Vagina (tissue), 2 donors: ENCODE measurements at regions not wholly inside any gene's neighbourhood (a gene's known extent, or its start where the extent isn't known, plus 50 kb on each side); places are given as distances from the start of the nearest gene placed in this dataset.

Source experiments
- DNase-seq, 2 donors: peaks; one replicate each; pipeline ENCODE4 v3.0.0-alpha.2; 2017; ENCODE audit errors: extremely low spot score in 2 of 2
- H3K27ac ChIP-seq: fragments of 200-600 bp; sonication (generic); one replicate; pipeline ENCODE4 v1.5.1; 2019
- H3K27me3 ChIP-seq: fragments of 200-600 bp; sonication (generic); one replicate; pipeline ENCODE4 v1.5.1; 2019
- H3K36me3 ChIP-seq, 2 donors: fragments of 200-600 bp; sonication (generic); one replicate each; pipeline ENCODE4 v1.5.1; 2017 to 2019
- H3K4me1 ChIP-seq: fragments of 200-600 bp; sonication (generic); one replicate; pipeline ENCODE4 v1.5.1; 2019
- H3K4me3 ChIP-seq, 2 donors: fragments of 200-600 bp; sonication (generic); 1 replicate in 1 of 2; 2 replicates in 1 of 2; pipeline ENCODE4 v1.5.1; 2016 to 2019
- H3K9me3 ChIP-seq: fragments of 200-600 bp; sonication (generic); one replicate; pipeline ENCODE4 v1.5.1; 2019
- POLR2A ChIP-seq, 2 donors: fragments of 450-650 bp; IDR thresholded peaks; one replicate each; pipeline ENCODE4 v1.6.1; 2017; ENCODE audit warnings: antibody characterized with exemption in 2 of 2, mild to moderate bottlenecking in 2 of 2, moderate library complexity in 2 of 2
- POLR2AphosphoS5 ChIP-seq, 2 donors: sonication (generic); formaldehyde crosslinking; IDR thresholded peaks; one replicate each; pipeline ENCODE4 v1.9.0; 2017; ENCODE audit warnings: antibody characterized with exemption in 2 of 2, mild to moderate bottlenecking in 2 of 2, low read depth in 1 of 2; ENCODE audit not compliant: insufficient read depth in 1 of 2
- intact Hi-C: fragments of 100-400 bp; cut with DNase I; formaldehyde crosslinking; loops from one replicate; pipeline ENCODE4 v1.15.1; 2023
- TF ChIP-seq, protein P1 (sequence below), 3 experiments: fragments of 450-650 bp in 2 of 3; fragments of 200-600 bp in 1 of 3; sonication (generic) in 1 of 3; IDR thresholded peaks; one replicate each; pipeline ENCODE4 v1.5.1; 2017 to 2019; ENCODE audit warnings: antibody characterized with exemption in 3 of 3, mild to moderate bottlenecking in 2 of 3, moderate library complexity in 2 of 3

DNA sequence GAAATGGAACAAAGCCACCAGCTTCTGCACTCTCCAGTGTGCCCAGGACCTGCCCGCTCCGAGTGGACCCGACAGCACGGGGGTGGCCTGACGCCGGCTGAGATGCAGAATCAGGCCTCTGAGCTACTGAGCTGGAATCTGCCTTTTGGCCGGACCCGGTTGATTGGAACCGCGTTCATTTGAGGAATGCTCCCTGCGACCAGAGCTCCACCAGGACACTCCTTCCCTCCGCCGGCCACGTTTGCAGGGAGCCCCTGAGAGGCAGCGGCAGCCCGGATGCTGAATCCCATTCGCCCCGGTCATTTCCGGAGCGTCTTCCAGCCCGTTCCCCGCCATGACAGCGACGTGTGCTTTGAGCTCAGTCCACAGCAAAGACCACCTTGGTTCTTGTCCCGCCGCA, 392.7 kb downstream of the THBS2 start:
- no peak for DNase-seq
- intact Hi-C loops = no loop called here

DNA sequence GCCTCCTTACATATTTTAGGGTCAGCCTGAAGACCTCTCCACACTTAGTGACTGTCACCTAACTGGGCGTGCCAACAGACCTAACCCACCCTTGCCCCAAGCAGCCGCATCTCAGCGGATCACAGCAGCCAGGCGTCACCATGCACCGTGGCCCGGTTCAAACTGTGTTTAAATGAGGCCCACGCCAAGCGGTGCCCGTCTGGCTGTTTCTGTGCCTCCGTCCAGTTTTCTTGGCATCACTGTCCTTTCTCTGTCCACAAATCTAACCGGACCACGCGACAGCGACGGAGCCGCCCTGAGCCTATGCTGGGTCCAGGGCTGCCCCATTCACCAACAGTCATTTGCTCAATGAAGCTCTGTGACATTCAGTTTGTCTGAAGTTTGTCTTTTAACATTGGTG, 393.3 kb downstream of the THBS2 start:
- TF ChIP-seq POLR2AphosphoS5 (IDR thresholded peaks at IDR 0.05; ENCODE audit: insufficient read depth in 1 of 2, low read depth in 1 of 2) (no peak), POLR2A (IDR thresholded peaks at IDR 0.05) (no peak)
- TF ChIP-seq, protein P1, sequence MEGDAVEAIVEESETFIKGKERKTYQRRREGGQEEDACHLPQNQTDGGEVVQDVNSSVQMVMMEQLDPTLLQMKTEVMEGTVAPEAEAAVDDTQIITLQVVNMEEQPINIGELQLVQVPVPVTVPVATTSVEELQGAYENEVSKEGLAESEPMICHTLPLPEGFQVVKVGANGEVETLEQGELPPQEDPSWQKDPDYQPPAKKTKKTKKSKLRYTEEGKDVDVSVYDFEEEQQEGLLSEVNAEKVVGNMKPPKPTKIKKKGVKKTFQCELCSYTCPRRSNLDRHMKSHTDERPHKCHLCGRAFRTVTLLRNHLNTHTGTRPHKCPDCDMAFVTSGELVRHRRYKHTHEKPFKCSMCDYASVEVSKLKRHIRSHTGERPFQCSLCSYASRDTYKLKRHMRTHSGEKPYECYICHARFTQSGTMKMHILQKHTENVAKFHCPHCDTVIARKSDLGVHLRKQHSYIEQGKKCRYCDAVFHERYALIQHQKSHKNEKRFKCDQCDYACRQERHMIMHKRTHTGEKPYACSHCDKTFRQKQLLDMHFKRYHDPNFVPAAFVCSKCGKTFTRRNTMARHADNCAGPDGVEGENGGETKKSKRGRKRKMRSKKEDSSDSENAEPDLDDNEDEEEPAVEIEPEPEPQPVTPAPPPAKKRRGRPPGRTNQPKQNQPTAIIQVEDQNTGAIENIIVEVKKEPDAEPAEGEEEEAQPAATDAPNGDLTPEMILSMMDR (IDR thresholded peaks at IDR 0.05) = no peak
- Histone ChIP-seq H3K36me3 (no peaks in the 10 kb centered on the region), H3K27me3 (no peaks in the 10 kb centered on the region), H3K9me3 (no peaks in the 10 kb centered on the region), H3K4me1 (no peaks in the 10 kb centered on the region), H3K4me3 (no peak overlapping the region), H3K27ac (no peak overlapping the region)
- DNase-seq = no peak
- intact Hi-C loops = no loop called here

More for the DNA sequence above, 392.7 kb downstream of the THBS2 start:
- TF ChIP-seq POLR2AphosphoS5 (IDR thresholded peaks at IDR 0.05; ENCODE audit: insufficient read depth in 1 of 2, low read depth in 1 of 2) (no peak), POLR2A (IDR thresholded peaks at IDR 0.05) (no peak)
- TF ChIP-seq, protein P1 (IDR thresholded peaks at IDR 0.05) = no peak
- no peaks in the 10 kb centered on the region for H3K4me1 ChIP-seq
- H3K36me3 ChIP-seq = no peaks in the 10 kb centered on the region
- H3K27ac ChIP-seq = no peak overlapping the region
- no peaks in the 10 kb centered on the region for H3K9me3 ChIP-seq
- no peak overlapping the region for H3K4me3 ChIP-seq
- no peaks in the 10 kb centered on the region for H3K27me3 ChIP-seq

DNA sequence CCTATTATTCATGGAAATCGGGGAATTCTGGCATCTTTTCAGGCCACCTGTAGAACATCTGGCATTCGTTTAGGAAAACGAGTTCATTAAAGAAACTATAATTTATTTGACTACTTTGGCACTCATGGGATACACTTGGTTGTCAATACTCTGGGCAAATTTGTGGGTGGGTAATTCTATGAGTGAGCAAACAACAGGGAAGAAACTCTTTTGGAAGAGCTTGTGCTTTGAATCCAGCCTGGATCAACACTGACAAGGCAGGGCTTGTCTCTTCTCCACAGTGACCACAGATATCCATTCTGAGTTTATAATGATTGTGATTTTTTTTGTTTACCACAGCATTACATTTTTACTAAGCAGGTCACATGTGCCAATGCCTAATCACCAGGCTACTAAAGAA, 394.7 kb downstream of the THBS2 start:
- TF ChIP-seq POLR2A (IDR thresholded peaks at IDR 0.05) = no peak
- no peaks in the 10 kb centered on the region for H3K36me3 ChIP-seq
- H3K4me3 ChIP-seq = no peak overlapping the region
- intact Hi-C loops = no loop called here
- H3K9me3 ChIP-seq = no peaks in the 10 kb centered on the region
- H3K4me1 ChIP-seq = no peaks in the 10 kb centered on the region
- no peak for DNase-seq
- no peak overlapping the region for H3K27ac ChIP-seq
- H3K27me3 ChIP-seq = no peaks in the 10 kb centered on the region

DNA sequence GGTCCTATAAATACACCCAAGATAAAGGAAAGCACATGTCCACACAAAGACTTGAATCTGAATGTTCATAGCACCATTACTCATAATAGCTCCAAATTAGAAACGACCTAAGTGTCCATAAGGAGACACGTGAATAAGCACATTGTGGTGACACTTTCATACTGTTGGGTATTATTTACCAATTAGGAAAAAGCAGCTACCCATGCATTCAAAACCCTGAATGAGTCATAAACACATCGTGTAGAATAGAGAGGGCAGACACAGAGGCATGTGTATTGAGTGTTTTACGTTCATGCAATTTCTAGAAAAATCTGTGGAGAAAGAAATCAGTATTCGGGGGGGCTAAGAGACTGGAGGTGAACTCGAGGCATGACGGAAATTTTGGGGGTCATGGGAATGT, 396.7 kb downstream of the THBS2 start:
- intact Hi-C loops = no loop called here
- Histone ChIP-seq H3K27me3 (no peaks in the 10 kb centered on the region), H3K36me3 (no peaks in the 10 kb centered on the region), H3K9me3 (no peaks in the 10 kb centered on the region), H3K4me3 (no peak overlapping the region), H3K27ac (no peak overlapping the region), H3K4me1 (peaks cover 8% of the 10 kb centered on the region)
- TF ChIP-seq POLR2AphosphoS5 (IDR thresholded peaks at IDR 0.05; ENCODE audit: insufficient read depth in 1 of 2, low read depth in 1 of 2) = no peak
- TF ChIP-seq POLR2A (IDR thresholded peaks at IDR 0.05) = no peak
- TF ChIP-seq, protein P1 (IDR thresholded peaks at IDR 0.05) = no peak
- DNase-seq = no peak

DNA sequence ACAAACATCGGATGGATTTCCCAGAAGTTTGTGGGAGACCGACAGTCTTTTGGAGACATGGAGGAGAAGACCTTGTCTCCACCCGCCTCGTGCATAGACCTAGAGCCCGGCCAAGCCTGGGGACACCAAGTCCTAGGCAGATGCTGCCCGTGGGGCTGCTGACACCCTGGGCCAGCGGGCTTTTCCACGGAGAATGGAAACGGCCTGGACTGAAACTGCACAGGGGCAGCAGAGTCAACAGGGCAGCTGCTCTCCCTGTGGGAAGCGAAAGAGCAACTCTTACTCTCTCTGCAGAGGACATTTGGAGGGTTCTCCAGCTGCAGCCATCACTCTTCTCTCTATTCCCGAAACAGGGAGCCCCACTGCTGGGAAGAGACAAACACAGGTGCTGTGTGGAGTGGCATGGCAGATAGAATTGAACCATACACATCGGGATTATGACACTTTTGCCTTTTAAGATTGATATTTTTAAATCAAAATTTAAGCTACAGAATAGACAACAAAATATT, 401.2 kb downstream of the THBS2 start:
- DNase-seq = no peak
- peaks cover 14% of the 10 kb centered on the region for H3K4me1 ChIP-seq
- intact Hi-C loops = no loop called here
- TF ChIP-seq POLR2A (IDR thresholded peaks at IDR 0.05) (no peak), POLR2AphosphoS5 (IDR thresholded peaks at IDR 0.05; ENCODE audit: insufficient read depth in 1 of 2, low read depth in 1 of 2) (no peak)
- TF ChIP-seq, protein P1 (IDR thresholded peaks at IDR 0.05) = no peak
- peak overlapping the region; percentile 3 for H3K27ac ChIP-seq
- no peaks in the 10 kb centered on the region for H3K27me3 ChIP-seq
- no peaks in the 10 kb centered on the region for H3K9me3 ChIP-seq
- H3K4me3 ChIP-seq = peak overlapping the region; percentile 28 to 35
- H3K36me3 ChIP-seq = no peaks in the 10 kb centered on the region
